Upper lobe of left lung (tissue), 6 donors: ENCODE measurements at regions not wholly inside any gene's neighbourhood (a gene's known extent, or its start where the extent isn't known, plus 50 kb on each side); places are given as distances from the start of the nearest gene placed in this dataset.

Experiments
- ATAC-seq, 2 donors: fragments of 200-7000 bp; cut with Tn5 transposase; one replicate each; pipeline ENCODE4 v1.9.1; 2022; ENCODE audit warnings: mild to moderate bottlenecking in 2 of 2, moderate library complexity in 2 of 2; ENCODE audit not compliant: low FRiP score in 2 of 2
- DNase-seq, 2 donors: peaks; one replicate each; pipeline ENCODE4 v3.0.0-alpha.2; 2019 to 2020
- H3K27ac ChIP-seq, 4 donors: fragments of 200-600 bp; sonication (generic); one replicate each; pipeline ENCODE4 v1.5.1; 2016 to 2019
- H3K27me3 ChIP-seq, 4 donors: fragments of 200-600 bp; sonication (generic); one replicate each; pipeline ENCODE4 v1.5.1; 2017 to 2019
- H3K36me3 ChIP-seq, 4 donors: fragments of 200-600 bp; sonication (generic); one replicate each; pipeline ENCODE4 v1.5.1; 2016 to 2019
- H3K4me1 ChIP-seq, 4 donors: fragments of 200-600 bp; sonication (generic); one replicate each; pipeline ENCODE4 v1.5.1; 2018 to 2019
- H3K4me3 ChIP-seq, 4 donors: fragments of 200-600 bp; sonication (generic); one replicate each; pipeline ENCODE4 v1.5.1; 2017 to 2019; ENCODE audit warnings: mild to moderate bottlenecking in 2 of 4, moderate library complexity in 1 of 4
- H3K9me3 ChIP-seq, 4 donors: fragments of 200-600 bp; sonication (generic); one replicate each; pipeline ENCODE4 v1.5.1; 2018 to 2019
- CTCF ChIP-seq, 6 experiments: fragments of 450-650 bp in 4 of 6; fragments of 200-600 bp in 2 of 6; sonication (generic) in 2 of 6; IDR thresholded peaks; one replicate each; pipeline ENCODE4 v1.5.1; 2016 to 2019; ENCODE audit warnings: antibody characterized with exemption in 6 of 6
- EP300 ChIP-seq, 4 donors: sonication (generic); formaldehyde crosslinking; IDR thresholded peaks; one replicate each; pipeline ENCODE4 v1.5.1; 2017; ENCODE audit warnings: antibody characterized with exemption in 4 of 4, control low read depth in 2 of 4
- POLR2A ChIP-seq, 4 donors: fragments of 450-650 bp; IDR thresholded peaks; one replicate each; pipeline ENCODE4 v1.5.1; 2016 to 2017; ENCODE audit warnings: antibody characterized with exemption in 4 of 4, mild to moderate bottlenecking in 2 of 4
- POLR2AphosphoS5 ChIP-seq, 2 donors: sonication (generic); formaldehyde crosslinking; IDR thresholded peaks; one replicate each; pipeline ENCODE4 v1.5.1; 2017; ENCODE audit warnings: antibody characterized with exemption in 2 of 2
- WGBS, 2 donors: methylation state at CpG; one replicate each; pipeline ENCODE4 v1.1.5; 2017 to 2018; 5-methylcytosine and 5-hydroxymethylcytosine counted together
- donor health status: DM: no; HTN: no; CAD: no; lungs with moderate emphysema.
- donor health status: DM: no; HTN: yes; CAD: no; lungs with severe emphysema.

GRCh38 chr12:128091101-128091720, 175.8 kb upstream of the TMEM132C start:
- Histone ChIP-seq H3K4me1 (no peaks in the 10 kb centered on the region), H3K27ac (no peak overlapping the region), H3K4me3 (no peak overlapping the region), H3K9me3 (no peaks in the 10 kb centered on the region), H3K27me3 (no peaks in the 10 kb centered on the region), H3K36me3 (no peaks in the 10 kb centered on the region)
- DNase-seq (no peak), ATAC-seq (no peak)
- TF ChIP-seq EP300 (IDR thresholded peaks at IDR 0.05) (no peak), CTCF (IDR thresholded peaks at IDR 0.05) (no peak), POLR2AphosphoS5 (IDR thresholded peaks at IDR 0.05) (no peak), POLR2A (IDR thresholded peaks at IDR 0.05) (no peak)
- WGBS, 2 donors = 36 to 40% methylated on average over 13 of the region's 13 CpGs

- no peaks in the 10 kb centered on the region for H3K4me1 ChIP-seq
- no peak for ATAC-seq
- H3K36me3 ChIP-seq = no peaks in the 10 kb centered on the region
- H3K9me3 ChIP-seq = no peaks in the 10 kb centered on the region
- no peak overlapping the region for H3K4me3 ChIP-seq
- TF ChIP-seq POLR2AphosphoS5 (IDR thresholded peaks at IDR 0.05) (no peak), POLR2A (IDR thresholded peaks at IDR 0.05) (no peak)
- H3K27ac ChIP-seq = no peak overlapping the region
- DNase-seq = no peak
- no peaks in the 10 kb centered on the region for H3K27me3 ChIP-seq
- 34 to 36% methylated on average over 7 to 9 of the region's 9 CpGs for WGBS, 2 donors
Observed at GRCh38 chr12:128091951-128092382, 175.0 kb upstream of the TMEM132C start.

GRCh38 chr12:128098730-128099129, 168.2 kb upstream of the TMEM132C start:
- 75 to 77% methylated on average over 7 of the region's 7 CpGs for WGBS, 2 donors
- TF ChIP-seq POLR2AphosphoS5 (IDR thresholded peaks at IDR 0.05) = no peak
- no peak for TF ChIP-seq POLR2A (IDR thresholded peaks at IDR 0.05)
- no peak for TF ChIP-seq EP300 (IDR thresholded peaks at IDR 0.05)
- TF ChIP-seq CTCF (IDR thresholded peaks at IDR 0.05) = no peak
- H3K27ac ChIP-seq = no peak overlapping the region

GRCh38 chr12:128103152-128103551, 163.8 kb upstream of the TMEM132C start:
- no peak for ATAC-seq
- Histone ChIP-seq H3K36me3 (no peaks in the 10 kb centered on the region), H3K4me1 (no peaks in the 10 kb centered on the region), H3K9me3 (peaks cover 0 to 3% (median 0%) of the 10 kb centered on the region in 4 donors), H3K4me3 (no peak overlapping the region), H3K27me3 (no peaks in the 10 kb centered on the region), H3K27ac (no peak overlapping the region)
- 81 to 84% methylated on average over 5 to 6 of the region's 6 CpGs for WGBS, 2 donors
- TF ChIP-seq EP300 (IDR thresholded peaks at IDR 0.05) (no peak), POLR2A (IDR thresholded peaks at IDR 0.05) (no peak)
- DNase-seq = no peak

More at GRCh38 chr12:128098730-128099129, 168.2 kb upstream of the TMEM132C start:
- H3K4me1 ChIP-seq = no peaks in the 10 kb centered on the region
- DNase-seq = peak in 1 of 2 donors; percentile 63
- H3K36me3 ChIP-seq = no peaks in the 10 kb centered on the region
- no peak overlapping the region for H3K4me3 ChIP-seq
- H3K9me3 ChIP-seq = peaks cover 0 to 3% (median 0%) of the 10 kb centered on the region in 4 donors
- no peak for ATAC-seq
- no peaks in the 10 kb centered on the region for H3K27me3 ChIP-seq

GRCh38 chr12:128109236-128109635, 157.7 kb upstream of the TMEM132C start:
- WGBS, 2 donors = 87 to 89% methylated on average over 10 of the region's 10 CpGs
- ATAC-seq (no peak), DNase-seq (no peak)
- Histone ChIP-seq H3K36me3 (no peaks in the 10 kb centered on the region), H3K4me1 (no peaks in the 10 kb centered on the region), H3K27me3 (no peaks in the 10 kb centered on the region), H3K27ac (no peak overlapping the region), H3K9me3 (no peaks in the 10 kb centered on the region), H3K4me3 (no peak overlapping the region)
- TF ChIP-seq CTCF (IDR thresholded peaks at IDR 0.05) (no peak), POLR2AphosphoS5 (IDR thresholded peaks at IDR 0.05) (no peak), EP300 (IDR thresholded peaks at IDR 0.05) (no peak), POLR2A (IDR thresholded peaks at IDR 0.05) (no peak)

- DNase-seq (peak in 1 of 2 donors; percentile 29), ATAC-seq (peak in 1 of 2 donors; percentile 40)
- no peaks in the 10 kb centered on the region for H3K36me3 ChIP-seq
- H3K27ac ChIP-seq = no peak overlapping the region
- 86 to 90% methylated on average over 12 of the region's 12 CpGs for WGBS, 2 donors
- H3K4me1 ChIP-seq = no peaks in the 10 kb centered on the region
- H3K4me3 ChIP-seq = no peak overlapping the region
- H3K27me3 ChIP-seq = no peaks in the 10 kb centered on the region
- TF ChIP-seq POLR2A (IDR thresholded peaks at IDR 0.05) (no peak), EP300 (IDR thresholded peaks at IDR 0.05) (no peak), POLR2AphosphoS5 (IDR thresholded peaks at IDR 0.05) (no peak), CTCF (IDR thresholded peaks at IDR 0.05) (no peak)
- H3K9me3 ChIP-seq = no peaks in the 10 kb centered on the region
Observed at GRCh38 chr12:128109636-128110035, 157.3 kb upstream of the TMEM132C start.
